ENCODE measurements at regions not wholly inside any gene's neighbourhood (a gene's known extent, or its start where the extent isn't known, plus 50 kb on each side); places are given as distances from the start of the nearest gene placed in this dataset.

GRCh38 chr15:57859130-57859685, 152.7 kb downstream of the POLR2M start:
- H4K20me1 ChIP-seq (ENCODE audit: low read depth, low read length) = no peaks in the 10 kb centered on the region
- no peaks in the 10 kb centered on the region for H3K27me3 ChIP-seq (ENCODE audit: low read length)
- H3K4me3 ChIP-seq (ENCODE audit: insufficient read depth, low read length, poor library complexity, severe bottlenecking) = no peak overlapping the region
- H3K36me3 ChIP-seq (ENCODE audit: low read length) = no peaks in the 10 kb centered on the region
- no peaks in the 10 kb centered on the region for H3K9me2 ChIP-seq (replicated peaks; ENCODE audit: insufficient read depth, low read length)
- TF ChIP-seq CTCF (IDR thresholded peaks at IDR 0.05; ENCODE audit: insufficient read depth, low read length, poor library complexity, severe bottlenecking) = no peak
- TF ChIP-seq EZH2phosphoT487 (conservative IDR thresholded peaks at IDR 0.05; ENCODE audit: low read length) = no peak
- no peak overlapping the region for H3K27ac ChIP-seq (ENCODE audit: low read depth, low read length)
- H3F3A ChIP-seq (ENCODE audit: insufficient read depth) = no peaks in the 10 kb centered on the region
- no peak overlapping the region for H2AFZ ChIP-seq (ENCODE audit: low read depth, low read length, severe bottlenecking)
- H3K9ac ChIP-seq (ENCODE audit: low read length) = no peak overlapping the region
- H3K79me2 ChIP-seq (ENCODE audit: insufficient read depth, low read length) = no peaks in the 10 kb centered on the region
- no peaks in the 10 kb centered on the region for H3K9me3 ChIP-seq (ENCODE audit: insufficient read depth, low read length)
- H3K4me2 ChIP-seq (ENCODE audit: low read depth, low read length, poor library complexity, severe bottlenecking) = no peak overlapping the region

GRCh38 chr15:57861034-57861638, 154.6 kb downstream of the POLR2M start:
- Histone ChIP-seq H3K27ac (ENCODE audit: low read depth, low read length) (no peak overlapping the region), H3K9me2 (replicated peaks; ENCODE audit: insufficient read depth, low read length) (no peaks in the 10 kb centered on the region), H3K4me2 (ENCODE audit: low read depth, low read length, poor library complexity, severe bottlenecking) (no peak overlapping the region), H2AFZ (ENCODE audit: low read depth, low read length, severe bottlenecking) (no peak overlapping the region), H3K36me3 (ENCODE audit: low read length) (no peaks in the 10 kb centered on the region), H3K9me3 (ENCODE audit: insufficient read depth, low read length) (no peaks in the 10 kb centered on the region), H4K20me1 (ENCODE audit: low read depth, low read length) (no peaks in the 10 kb centered on the region), H3K79me2 (ENCODE audit: insufficient read depth, low read length) (no peaks in the 10 kb centered on the region), H3K27me3 (ENCODE audit: low read length) (no peaks in the 10 kb centered on the region), H3K4me3 (ENCODE audit: insufficient read depth, low read length, poor library complexity, severe bottlenecking) (no peak overlapping the region), H3F3A (ENCODE audit: insufficient read depth) (no peaks in the 10 kb centered on the region), H3K9ac (ENCODE audit: low read length) (no peak overlapping the region)
- TF ChIP-seq CTCF (IDR thresholded peaks at IDR 0.05; ENCODE audit: insufficient read depth, low read length, poor library complexity, severe bottlenecking) (peak; percentile 90), EZH2phosphoT487 (conservative IDR thresholded peaks at IDR 0.05; ENCODE audit: low read length) (no peak)

- H3K4me2 ChIP-seq (ENCODE audit: low read depth, low read length, poor library complexity, severe bottlenecking) = no peak overlapping the region
- TF ChIP-seq EZH2phosphoT487 (conservative IDR thresholded peaks at IDR 0.05; ENCODE audit: low read length) (no peak), CTCF (IDR thresholded peaks at IDR 0.05; ENCODE audit: insufficient read depth, low read length, poor library complexity, severe bottlenecking) (no peak)
- no peak overlapping the region for H3K27ac ChIP-seq (ENCODE audit: low read depth, low read length)
Observed at GRCh38 chr15:57861815-57862586, 155.5 kb downstream of the POLR2M start.

More at GRCh38 chr15:57861815-57862586, 155.5 kb downstream of the POLR2M start:
- H3K36me3 ChIP-seq (ENCODE audit: low read length) = no peaks in the 10 kb centered on the region
- H3K9me3 ChIP-seq (ENCODE audit: insufficient read depth, low read length) = no peaks in the 10 kb centered on the region
- no peaks in the 10 kb centered on the region for H3K27me3 ChIP-seq (ENCODE audit: low read length)
- no peak overlapping the region for H3K4me3 ChIP-seq (ENCODE audit: insufficient read depth, low read length, poor library complexity, severe bottlenecking)
- H3K79me2 ChIP-seq (ENCODE audit: insufficient read depth, low read length) = no peaks in the 10 kb centered on the region
- H4K20me1 ChIP-seq (ENCODE audit: low read depth, low read length) = no peaks in the 10 kb centered on the region
- no peaks in the 10 kb centered on the region for H3F3A ChIP-seq (ENCODE audit: insufficient read depth)
- no peaks in the 10 kb centered on the region for H3K9me2 ChIP-seq (replicated peaks; ENCODE audit: insufficient read depth, low read length)
- no peak overlapping the region for H3K9ac ChIP-seq (ENCODE audit: low read length)
- H2AFZ ChIP-seq (ENCODE audit: low read depth, low read length, severe bottlenecking) = no peak overlapping the region
